ENCODE measurements at regions not wholly inside any gene's neighbourhood (a gene's known extent, or its start where the extent isn't known, plus 50 kb on each side); places are given as distances from the start of the nearest gene placed in this dataset.

DNA sequence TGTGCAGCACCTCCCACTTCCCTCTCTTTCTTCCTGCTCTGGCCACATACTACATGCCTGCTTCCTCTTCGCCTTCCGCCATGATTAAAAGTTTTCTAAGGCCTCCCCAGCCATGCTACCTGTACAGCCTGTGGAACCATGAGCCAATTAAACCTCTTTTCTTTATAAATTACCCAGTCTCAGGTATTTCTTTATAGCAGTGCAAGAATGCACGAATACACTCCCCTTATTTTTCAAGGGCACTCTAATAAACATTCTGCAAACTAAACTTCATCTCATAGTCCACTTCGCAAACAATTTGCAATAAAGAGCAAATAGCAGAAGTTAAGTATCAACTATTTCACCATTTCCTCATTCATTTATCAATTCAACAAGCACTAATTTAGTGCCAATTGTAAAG is 351.3 kb downstream of the PID1 start:
- no peak for TF ChIP-seq TSHZ2 (CRISPR knock-in tag; IDR thresholded peaks at IDR 0.05)
- TF ChIP-seq, protein P1, sequence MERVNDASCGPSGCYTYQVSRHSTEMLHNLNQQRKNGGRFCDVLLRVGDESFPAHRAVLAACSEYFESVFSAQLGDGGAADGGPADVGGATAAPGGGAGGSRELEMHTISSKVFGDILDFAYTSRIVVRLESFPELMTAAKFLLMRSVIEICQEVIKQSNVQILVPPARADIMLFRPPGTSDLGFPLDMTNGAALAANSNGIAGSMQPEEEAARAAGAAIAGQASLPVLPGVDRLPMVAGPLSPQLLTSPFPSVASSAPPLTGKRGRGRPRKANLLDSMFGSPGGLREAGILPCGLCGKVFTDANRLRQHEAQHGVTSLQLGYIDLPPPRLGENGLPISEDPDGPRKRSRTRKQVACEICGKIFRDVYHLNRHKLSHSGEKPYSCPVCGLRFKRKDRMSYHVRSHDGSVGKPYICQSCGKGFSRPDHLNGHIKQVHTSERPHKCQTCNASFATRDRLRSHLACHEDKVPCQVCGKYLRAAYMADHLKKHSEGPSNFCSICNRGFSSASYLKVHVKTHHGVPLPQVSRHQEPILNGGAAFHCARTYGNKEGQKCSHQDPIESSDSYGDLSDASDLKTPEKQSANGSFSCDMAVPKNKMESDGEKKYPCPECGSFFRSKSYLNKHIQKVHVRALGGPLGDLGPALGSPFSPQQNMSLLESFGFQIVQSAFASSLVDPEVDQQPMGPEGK (CRISPR knock-in tag; IDR thresholded peaks at IDR 0.05; ENCODE audit: borderline replicate concordance): no peak
- TF ChIP-seq SNAI2 (CRISPR knock-in tag; IDR thresholded peaks at IDR 0.05): no peak
- TF ChIP-seq ZNF70 (CRISPR knock-in tag; IDR thresholded peaks at IDR 0.05): no peak
- no peak for TF ChIP-seq OSR1 (CRISPR knock-in tag; IDR thresholded peaks at IDR 0.05)
- no peak for TF ChIP-seq GLIS3 (CRISPR knock-in tag; IDR thresholded peaks at IDR 0.05)
- TF ChIP-seq TOX (CRISPR knock-in tag; IDR thresholded peaks at IDR 0.05; ENCODE audit: borderline replicate concordance): no peak
- no peak for TF ChIP-seq ARNTL (CRISPR knock-in tag; IDR thresholded peaks at IDR 0.05; ENCODE audit: borderline replicate concordance, low read depth)
- TF ChIP-seq PPARA (CRISPR knock-in tag; IDR thresholded peaks at IDR 0.05; ENCODE audit: borderline replicate concordance): no peak
- no peak for TF ChIP-seq CREB5 (CRISPR knock-in tag; IDR thresholded peaks at IDR 0.05; ENCODE audit: low read depth)
- TF ChIP-seq ZFP3 (CRISPR knock-in tag; IDR thresholded peaks at IDR 0.05): no peak
- no peak for TF ChIP-seq RARB (CRISPR knock-in tag; IDR thresholded peaks at IDR 0.05)
- TF ChIP-seq ZNF8 (CRISPR knock-in tag; IDR thresholded peaks at IDR 0.05): no peak

Measured in SK-N-SH treated with all-trans-retinoic acid at 6 μM for 48 hours (cell line).